Heart right ventricle (tissue), 16 donors: ENCODE measurements at regions not wholly inside any gene's neighbourhood (a gene's known extent, or its start where the extent isn't known, plus 50 kb on each side); places are given as distances from the start of the nearest gene placed in this dataset.

Experiments
- ATAC-seq, 8 donors: fragments of 200-7000 bp; cut with Tn5 transposase; one replicate each; pipeline ENCODE4 v1.9.1; 2020; ENCODE audit warnings: mild to moderate bottlenecking in 8 of 8, moderate library complexity in 8 of 8, moderate number of reproducible peaks in 1 of 8
- DNase-seq, 2 donors: peaks; one replicate each; pipeline ENCODE4 v3.0.0-alpha.2; 2020
- H3K27ac ChIP-seq, 10 donors: fragments of 200-600 bp; sonication (generic) in 2 of 10; one replicate each; pipeline versions ENCODE4 v1.5.0 to v1.8.0; 2020 to 2022; ENCODE audit warnings: mild to moderate bottlenecking in 3 of 10
- H3K27me3 ChIP-seq, 7 donors: fragments of 200-600 bp; one replicate each; pipeline ENCODE4 v1.8.0; 2021 to 2022; ENCODE audit warnings: mild to moderate bottlenecking in 2 of 7
- H3K36me3 ChIP-seq, 9 donors: fragments of 200-600 bp; sonication (generic) in 1 of 9; one replicate each; pipeline versions ENCODE4 v1.5.0 to v1.8.0; 2020 to 2022; ENCODE audit warnings: mild to moderate bottlenecking in 2 of 9
- H3K4me1 ChIP-seq, 9 donors: fragments of 200-600 bp; sonication (generic) in 1 of 9; one replicate each; pipeline versions ENCODE4 v1.5.0 to v1.8.0; 2020 to 2022; ENCODE audit warnings: mild to moderate bottlenecking in 4 of 9
- H3K4me3 ChIP-seq, 10 donors: fragments of 200-600 bp; sonication (generic) in 2 of 10; one replicate each; pipeline versions ENCODE4 v1.5.0 to v1.8.0; 2020 to 2022; ENCODE audit warnings: mild to moderate bottlenecking in 7 of 10, moderate library complexity in 2 of 10
- H3K9me3 ChIP-seq, 11 donors: fragments of 200-600 bp in 10 of 11; sonication (generic) in 2 of 11; one replicate each; pipeline versions ENCODE4 v1.5.0 to v1.8.0; 2013 to 2022; ENCODE audit warnings: mild to moderate bottlenecking in 2 of 11, control low read depth in 1 of 11, moderate library complexity in 1 of 11
- CTCF ChIP-seq, 9 donors: fragments of 200-600 bp; sonication (generic) in 2 of 9; IDR thresholded peaks; one replicate each; pipeline versions ENCODE4 v1.5.0 to v1.8.0; 2021 to 2022; ENCODE audit warnings: antibody characterized with exemption in 9 of 9, mild to moderate bottlenecking in 5 of 9, moderate library complexity in 1 of 9
- WGBS, 2 donors: extraction: QIAGEN DNeasy Blood & Tissue Kit; methylation state at CpG; one replicate each; pipeline ENCODE4 v1.1.7; 2013; ENCODE audit warnings: inconsistent platforms in 1 of 2; 5-methylcytosine and 5-hydroxymethylcytosine counted together
- intact Hi-C, 10 donors: fragments of 100-400 bp; cut with DNase I; formaldehyde crosslinking; loops; one replicate each; pipeline versions ENCODE4 v1.11.1 to v1.14.2; 2022
- donor health status: Arrhythmogenic right ventricular cardiomyopathy.
- donor health status: ischemic (EF 13 %, LVEDD 7.1; RV severe dilation, severe dysfunction).
- donor health status: healthy with polysubstance abuse.
- donor health status: DM: no; HTN: yes; CAD: no.
- donor health status: DM: no; HTN: no; CAD: no.
- donor health status: ischemic (EF 25% LVEDD 6.9; RV normal size, moderate dysfunction).
- donor health status: ischemic (EF 25% LVEDD 5.7; RV mildly dilated, moderate dysfunction).
- donor health status: healthy.
- donor health status: DM: yes; HTN: yes; CAD: no.
- donor health status: Ischemic cardiomyopathy.
- donor health status: ischemic (EF 35%, LVEDD 5.7; RV mildly dilated, moderate dysfunction).
- donor health status: nonischemic (EF 11% LVEDD 7.7; RV severe dilation, severe dysfunction).
- donor health status: DM: yes; HTN: yes; CAD: no.
- donor health status: PGD.
- donor health status: ischemic (EF 29% LVEDD 5.4; RV normal size, mild dysfunction).
- donor health status: nonischemic (EF 23%, LVEDD 6.1; RV moderate dilation, normal function).

- no peak for TF ChIP-seq CTCF (IDR thresholded peaks at IDR 0.05)
- no peak for DNase-seq
- H3K36me3 ChIP-seq, result no peaks in the 10 kb centered on the region
- no peaks in the 10 kb centered on the region for H3K27me3 ChIP-seq
- no peak for ATAC-seq
- peaks cover 0 to 14% (median 0%) of the 10 kb centered on the region in 11 donors for H3K9me3 ChIP-seq
- intact Hi-C loops, result no loop called here
- H3K27ac ChIP-seq, result no peak overlapping the region
- H3K4me3 ChIP-seq, result no peak overlapping the region
- no peaks in the 10 kb centered on the region for H3K4me1 ChIP-seq
Observed at GRCh38 chr2:167767830-167768229, 479.6 kb downstream of the STK39 start.

GRCh38 chr2:167764772-167765341, 482.5 kb downstream of the STK39 start:
- Histone ChIP-seq H3K27ac (no peak overlapping the region), H3K4me1 (no peaks in the 10 kb centered on the region), H3K9me3 (peaks cover 0 to 14% (median 0%) of the 10 kb centered on the region in 11 donors), H3K36me3 (no peaks in the 10 kb centered on the region), H3K27me3 (no peaks in the 10 kb centered on the region), H3K4me3 (no peak overlapping the region)
- DNase-seq (no peak), ATAC-seq (no peak)
- 87 to 91% methylated on average over 9 of the region's 9 CpGs for WGBS, 2 donors
- no peak for TF ChIP-seq CTCF (IDR thresholded peaks at IDR 0.05)
- intact Hi-C loops, result no loop called here

DNA sequence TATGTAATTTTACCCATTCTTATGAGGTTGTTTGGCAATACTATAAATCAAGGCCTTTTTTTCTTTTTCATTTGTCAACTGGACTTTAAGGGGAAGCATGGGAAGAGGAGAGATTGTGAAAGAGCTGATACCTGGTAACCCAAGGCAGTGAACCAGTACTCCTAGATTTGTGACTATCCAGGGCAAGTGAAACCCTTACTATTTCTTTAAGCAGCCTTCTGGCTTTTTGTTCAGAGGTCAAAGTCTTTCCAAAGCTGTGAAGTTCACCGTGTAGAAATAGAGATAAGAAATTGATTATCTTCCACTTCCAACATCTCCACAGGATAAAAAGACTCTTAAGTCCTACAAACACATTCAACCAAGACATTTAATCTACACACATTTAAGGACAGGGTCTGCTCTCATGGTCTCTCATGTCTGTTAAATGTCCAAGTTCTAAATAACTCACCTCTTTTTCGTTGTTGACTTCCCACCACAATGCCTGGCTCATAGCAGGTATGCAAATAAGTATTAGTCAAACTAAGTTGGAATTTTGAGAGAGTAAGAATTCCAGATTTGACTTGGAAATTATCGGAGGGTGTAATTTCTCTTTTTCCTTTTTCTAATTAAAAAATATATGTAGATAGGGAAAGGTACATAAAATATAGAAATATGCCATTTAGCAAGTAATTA, 485.8 kb downstream of the STK39 start:
- H3K27me3 ChIP-seq, result no peaks in the 10 kb centered on the region
- H3K27ac ChIP-seq, result no peak overlapping the region
- H3K4me3 ChIP-seq, result no peak overlapping the region
- no peaks in the 10 kb centered on the region for H3K4me1 ChIP-seq
- DNase-seq (no peak), ATAC-seq (no peak)
- no peaks in the 10 kb centered on the region for H3K36me3 ChIP-seq
- WGBS, 2 donors, result 50 to 53% methylated on average over 3 of the region's 3 CpGs
- intact Hi-C loops, result no loop called here
- TF ChIP-seq CTCF (IDR thresholded peaks at IDR 0.05), result no peak
- H3K9me3 ChIP-seq, result peaks cover 0 to 4% (median 0%) of the 10 kb centered on the region in 11 donors

GRCh38 chr2:167759531-167759930, 487.9 kb downstream of the STK39 start:
- peaks cover 0 to 15% (median 0%) of the 10 kb centered on the region in 7 donors for H3K27me3 ChIP-seq
- ATAC-seq (no peak), DNase-seq (no peak)
- intact Hi-C loops, result no loop called here
- no peaks in the 10 kb centered on the region for H3K9me3 ChIP-seq
- no peaks in the 10 kb centered on the region for H3K36me3 ChIP-seq
- H3K27ac ChIP-seq, result no peak overlapping the region
- no peak overlapping the region for H3K4me3 ChIP-seq
- no peaks in the 10 kb centered on the region for H3K4me1 ChIP-seq
- no peak for TF ChIP-seq CTCF (IDR thresholded peaks at IDR 0.05)
- WGBS, 2 donors, result 94% methylated on average over 3 of the region's 3 CpGs
